NCI-H2107 treated with DMSO at 0.1 percent for 48 hours (cell line): ENCODE measurements at regions not wholly inside any gene's neighbourhood (a gene's known extent, or its start where the extent isn't known, plus 50 kb on each side); places are given as distances from the start of the nearest gene placed in this dataset.
"Not testable (repeated sequence)": the region's sequence is repeated elsewhere in the genome, so short reads cannot be mapped to it uniquely, and the experiment has no call there.

Experiments
- DNase-seq: peaks from one replicate; lab custom pipeline; 2025; ENCODE audit not compliant: unreplicated experiment; lab: John Stamatoyannopoulos, UW

DNA sequence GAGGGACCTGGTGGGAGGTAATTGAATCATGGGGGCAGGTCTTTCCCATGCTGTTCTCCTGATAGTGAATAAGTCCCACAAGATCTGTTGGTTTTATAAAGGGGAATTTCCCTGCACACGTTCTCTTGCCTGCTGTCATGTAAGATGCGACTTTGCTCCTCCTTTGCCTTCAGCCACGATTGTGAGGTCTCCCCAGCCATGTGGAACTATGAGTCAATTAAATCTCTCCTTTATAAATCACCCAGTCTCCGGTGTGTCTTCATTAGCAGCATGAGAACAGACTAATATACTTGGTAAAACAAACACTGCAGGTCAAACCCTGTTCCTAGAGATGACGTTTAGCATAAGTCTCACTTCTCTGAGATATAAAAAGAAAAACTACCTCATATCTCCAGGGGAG, 148.3 kb downstream of the MATN1 start:
- DNase-seq: no peak

DNA sequence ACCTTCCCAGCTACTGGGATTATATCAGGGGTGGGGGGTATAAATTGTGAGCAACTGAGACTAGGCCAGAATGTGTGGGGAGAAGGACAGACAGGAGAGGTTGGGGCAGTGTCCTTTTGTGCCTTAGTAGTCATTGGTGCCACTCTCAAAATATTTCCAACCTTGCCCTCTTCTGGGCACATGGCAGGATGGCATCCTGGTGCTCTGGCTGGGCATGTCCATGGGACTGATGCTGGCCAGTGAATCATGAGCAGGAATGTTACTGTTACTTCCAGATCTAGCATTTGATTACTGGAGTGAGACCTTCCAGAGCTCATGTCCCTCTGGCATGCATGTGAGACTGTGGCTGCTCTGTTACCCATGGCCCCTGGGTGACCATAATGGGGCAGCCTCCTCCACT, 151.2 kb downstream of the MATN1 start:
- DNase-seq: no peak

DNA sequence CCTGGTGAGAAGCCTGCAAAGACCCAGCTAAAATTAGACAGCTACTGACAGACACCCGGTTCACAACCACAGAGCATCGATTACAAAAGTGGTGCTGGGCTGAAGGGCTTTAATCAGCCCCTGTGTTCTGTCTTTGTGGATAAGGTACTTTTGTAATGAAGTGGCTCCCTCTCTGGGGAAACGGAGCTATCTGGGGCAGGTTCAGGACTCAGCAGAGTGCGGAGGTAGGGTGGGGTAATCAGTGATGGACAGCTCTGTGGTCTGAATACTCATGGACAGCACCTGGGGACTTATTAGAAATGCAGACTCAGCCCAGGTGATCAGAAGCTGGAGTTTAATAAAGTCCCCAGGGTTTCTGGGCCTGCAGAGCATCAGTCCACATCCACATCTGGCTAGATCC, 152.0 kb downstream of the MATN1 start:
- DNase-seq: no peak

DNA sequence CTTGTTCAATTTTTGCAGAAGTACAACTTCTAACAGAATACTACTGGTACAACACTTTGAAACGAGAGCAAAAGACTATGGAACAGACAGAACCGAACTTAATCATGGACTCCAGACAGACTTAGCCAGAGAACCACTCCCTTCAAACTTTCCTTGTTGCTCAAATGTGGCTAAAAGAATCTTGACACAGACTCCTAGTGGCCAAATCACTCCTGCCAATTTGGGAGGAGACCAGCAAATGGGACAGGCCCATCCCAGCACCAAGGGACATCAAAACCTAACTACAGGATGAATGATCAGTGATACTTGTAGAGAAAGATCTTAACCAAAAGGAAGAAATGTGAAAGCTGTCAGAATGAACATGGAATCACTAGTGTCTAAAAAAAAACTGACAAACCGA, 154.0 kb downstream of the MATN1 start:
- no peak for DNase-seq

DNA sequence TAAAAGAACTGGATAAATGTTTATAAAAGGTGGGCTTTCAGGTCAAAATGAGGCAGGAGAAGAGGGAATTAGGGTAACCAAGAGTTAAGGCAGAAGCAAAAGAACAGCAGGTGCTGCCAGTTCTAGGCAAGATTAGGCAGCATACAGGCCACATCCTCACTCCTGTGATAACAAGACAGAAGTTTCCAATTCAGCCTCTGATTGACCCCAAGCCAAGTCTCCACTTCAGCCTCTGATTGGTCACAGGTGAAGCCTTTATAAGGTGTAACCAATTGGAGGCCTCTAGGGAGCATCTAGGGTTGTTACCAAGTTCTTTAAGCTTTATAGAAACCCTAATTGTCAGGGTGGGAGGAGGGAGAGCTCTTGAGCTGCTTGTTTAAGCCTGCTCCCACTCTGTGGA, 160.8 kb downstream of the MATN1 start:
- no peak for DNase-seq

DNA sequence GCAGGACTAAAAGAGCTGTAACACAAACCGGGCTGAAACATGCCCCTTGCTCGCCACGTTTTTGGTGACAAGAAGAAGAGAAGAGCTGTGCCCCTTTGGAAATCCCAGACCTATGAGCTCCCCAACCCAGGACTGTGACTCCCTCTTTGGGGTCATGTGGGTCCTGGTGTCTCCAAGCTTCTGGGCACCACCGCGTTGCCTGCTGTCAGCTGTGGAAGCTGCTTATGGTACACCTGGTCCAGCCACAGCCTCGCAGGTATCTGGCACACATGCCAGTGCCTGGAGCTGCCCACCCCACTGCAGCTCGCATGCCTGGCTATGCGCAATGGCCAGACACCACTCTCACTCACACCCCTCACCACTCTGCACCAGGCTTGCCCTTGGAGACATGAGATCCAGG, 171.8 kb downstream of the MATN1 start:
- no peak for DNase-seq

DNA sequence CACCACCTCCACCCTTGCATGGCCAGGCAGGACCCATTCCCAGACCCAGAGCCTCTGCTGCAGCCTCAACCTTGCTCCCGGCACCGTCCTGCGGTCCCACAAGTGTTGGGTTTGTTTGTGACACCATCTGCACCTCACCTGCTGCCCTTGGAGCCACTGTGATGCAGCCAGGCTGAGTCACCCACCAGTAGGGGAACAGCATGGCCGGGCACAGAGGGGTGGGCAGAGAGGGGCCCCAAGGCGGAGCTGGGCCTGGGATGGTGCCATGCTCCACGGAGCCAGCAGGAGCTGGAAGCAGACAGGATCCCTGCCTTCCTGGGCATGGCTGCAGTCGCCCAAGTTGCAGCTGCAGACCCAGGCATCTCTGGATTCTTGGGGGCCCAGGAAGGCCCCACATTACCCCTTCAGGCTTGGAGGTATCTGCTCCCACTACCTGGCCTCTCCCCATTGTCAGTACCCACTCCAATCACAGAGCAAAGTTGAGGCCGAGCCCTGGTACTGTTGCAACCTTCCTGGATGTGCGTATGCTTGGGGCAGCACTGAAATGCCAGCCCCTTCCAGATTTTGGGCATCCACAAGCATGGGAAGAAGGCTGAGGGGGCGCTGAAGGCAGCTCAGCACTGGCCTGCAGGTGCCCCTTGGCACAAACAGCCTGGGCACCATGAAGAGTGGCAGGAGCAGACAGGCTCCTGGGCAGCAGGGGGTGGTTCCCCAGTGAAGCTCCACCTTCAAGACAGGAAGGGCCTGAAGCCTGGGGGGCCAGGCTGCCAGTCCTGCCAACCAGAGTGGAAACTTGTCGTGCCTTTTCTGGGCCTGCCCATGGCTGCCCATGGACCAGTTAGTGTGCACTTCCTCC, 172.8 kb downstream of the MATN1 start:
- no peak for DNase-seq

DNA sequence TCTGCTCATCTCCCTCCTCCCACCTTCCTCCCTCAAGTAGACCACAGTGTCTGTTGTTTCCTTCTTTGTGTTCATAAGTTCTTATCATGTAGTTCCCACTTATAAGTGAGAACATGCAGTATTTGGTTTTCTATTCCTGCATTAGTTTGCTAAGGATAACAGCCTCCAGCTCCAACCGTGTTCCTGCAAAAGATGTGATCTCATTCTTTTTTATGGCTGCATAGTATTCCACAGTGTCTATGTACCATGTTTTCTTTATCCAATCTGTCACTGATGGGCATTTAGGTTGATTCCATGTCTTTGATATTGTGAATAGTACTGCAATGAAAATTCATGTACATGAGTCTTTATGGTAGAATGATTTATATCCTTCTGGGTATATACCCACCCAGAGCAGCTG, 173.5 kb downstream of the MATN1 start:
- not testable (repeated sequence) for DNase-seq

DNA sequence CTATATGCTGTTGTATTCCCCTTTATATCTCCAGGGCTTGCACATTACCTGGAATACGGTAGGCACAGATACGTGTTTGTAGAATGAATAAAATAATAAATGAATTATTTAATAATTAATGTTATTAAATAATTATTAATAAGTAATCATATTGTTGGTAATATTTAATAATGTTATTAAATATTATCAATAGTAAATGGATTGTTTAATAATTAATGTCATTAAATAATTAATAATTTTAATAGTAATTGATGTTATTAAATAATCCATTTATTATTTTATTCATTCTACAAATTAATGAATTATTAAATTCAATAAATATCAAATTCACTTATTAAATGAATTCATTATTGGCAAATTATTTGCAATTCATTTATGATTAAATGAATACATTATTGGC, 175.1 kb downstream of the MATN1 start:
- no peak for DNase-seq

DNA sequence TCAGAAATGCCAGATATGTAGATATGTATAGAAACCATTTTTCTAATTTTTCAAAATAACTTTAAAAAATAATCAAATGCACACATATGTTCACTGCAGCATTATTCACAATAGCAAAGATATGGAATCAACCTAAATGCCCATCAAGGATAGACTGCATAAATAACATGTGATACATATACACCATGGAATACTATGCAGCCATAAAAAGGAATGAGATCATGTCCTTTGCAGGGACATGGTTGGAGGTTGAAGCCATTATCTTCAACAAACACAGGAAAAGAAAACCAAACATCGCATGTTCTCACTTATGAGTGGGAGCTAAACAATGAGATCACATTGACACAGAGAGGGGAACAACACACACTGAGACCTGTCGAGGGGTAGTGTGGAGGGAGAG, 176.1 kb downstream of the MATN1 start:
- not testable (repeated sequence) for DNase-seq

DNA sequence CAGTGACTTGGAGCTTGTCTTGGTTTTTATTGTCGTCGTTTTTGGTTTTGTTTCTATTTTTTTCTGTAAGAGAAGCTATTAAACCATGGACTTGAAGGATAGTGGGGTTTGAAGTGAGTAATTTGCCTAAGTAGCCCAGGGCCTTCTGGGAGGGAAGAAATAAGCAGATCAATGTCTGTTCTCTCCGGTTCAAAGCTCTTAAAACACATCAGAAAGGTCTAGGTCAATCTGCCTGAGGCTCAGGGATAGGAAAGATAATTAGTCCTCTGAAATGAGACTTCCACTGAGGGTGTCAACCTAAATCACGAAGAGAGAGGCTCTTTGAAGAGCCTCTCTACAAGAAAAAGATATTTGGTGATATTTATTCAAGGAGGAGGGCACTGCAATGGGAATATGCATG, 178.0 kb downstream of the MATN1 start:
- DNase-seq: no peak

DNA sequence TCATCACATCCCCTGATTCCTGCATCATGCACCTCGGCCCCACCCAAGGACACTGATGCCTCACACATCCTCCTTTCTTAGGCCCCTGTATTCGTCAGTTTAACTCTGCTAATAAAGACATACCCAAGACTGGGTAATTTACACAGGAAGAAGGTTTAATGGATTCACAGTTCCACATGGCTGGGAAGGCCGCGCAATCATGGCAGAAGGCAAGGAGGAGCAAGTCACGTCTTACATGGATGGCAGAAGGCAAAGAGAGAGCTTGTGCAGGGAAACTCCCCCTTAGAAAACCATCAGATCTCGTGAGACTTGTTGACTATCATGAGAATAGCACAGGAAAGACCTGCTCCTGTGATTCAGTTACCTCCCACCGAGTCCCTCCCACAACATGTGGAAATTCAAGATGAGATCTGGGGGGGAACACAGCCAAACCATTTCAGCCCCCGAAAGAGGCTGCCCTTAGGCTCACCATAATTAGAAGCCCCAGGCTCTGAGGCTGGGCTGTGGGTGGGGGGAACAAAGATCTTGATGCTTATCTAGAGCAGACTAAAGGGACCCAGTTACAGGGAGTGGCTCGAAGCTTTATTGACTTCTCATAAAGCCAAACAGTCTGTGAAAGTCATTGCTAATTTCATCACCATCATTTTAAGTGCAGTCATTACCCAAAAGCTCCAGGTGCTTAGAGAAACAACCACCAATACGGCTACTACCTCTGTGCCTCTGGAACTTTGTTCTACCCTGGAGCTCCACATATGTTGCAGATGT, 181.5 kb downstream of the MATN1 start:
- no peak for DNase-seq

DNA sequence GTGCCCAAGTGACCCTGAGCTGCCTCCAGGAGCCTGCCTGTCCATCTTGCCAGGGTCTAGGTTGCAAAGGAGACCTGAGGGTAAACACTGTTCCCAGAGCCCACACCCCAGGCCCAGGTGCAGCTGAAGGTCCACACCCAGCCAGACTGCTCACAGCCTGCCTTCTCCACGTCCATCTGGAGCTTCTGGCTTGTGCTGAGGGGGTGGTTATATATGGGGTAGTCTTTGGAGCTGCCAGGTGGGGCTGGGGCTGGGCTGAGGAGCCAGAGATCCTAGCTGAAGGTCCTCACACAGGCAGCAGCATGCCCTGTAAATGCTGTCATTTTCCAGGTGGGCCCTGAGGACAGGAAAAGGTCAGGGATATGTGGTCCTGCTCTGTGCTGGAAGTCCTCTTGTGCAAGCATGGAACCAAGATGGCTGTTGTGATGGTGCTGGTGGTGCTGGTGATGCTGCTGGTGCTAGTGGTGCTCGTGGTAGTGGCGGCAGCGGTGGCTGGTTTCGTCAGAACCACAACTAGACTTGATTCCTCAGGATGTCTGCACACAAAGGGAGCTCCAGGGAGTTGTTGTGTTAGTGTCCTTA, 182.7 kb downstream of the MATN1 start:
- DNase-seq: no peak

DNA sequence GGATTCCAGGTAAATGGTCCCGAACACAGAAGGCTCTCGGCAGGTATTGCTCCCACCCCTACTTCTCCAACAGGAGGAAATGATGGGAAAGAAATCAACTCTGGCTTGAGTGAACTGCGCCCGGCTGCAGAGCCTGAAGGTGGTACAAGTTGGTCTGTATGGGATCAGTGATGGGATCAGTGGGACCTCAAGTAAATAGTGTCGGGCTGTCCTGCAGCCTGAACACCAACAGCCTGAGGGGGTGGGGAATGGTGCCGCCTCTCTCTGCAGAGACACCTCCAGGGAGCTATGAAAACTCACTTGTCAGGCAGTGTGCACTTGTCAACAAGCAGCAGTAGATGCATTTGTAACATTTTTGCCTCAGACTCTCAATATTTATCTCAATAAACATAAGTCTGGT, 183.5 kb downstream of the MATN1 start:
- no peak for DNase-seq

DNA sequence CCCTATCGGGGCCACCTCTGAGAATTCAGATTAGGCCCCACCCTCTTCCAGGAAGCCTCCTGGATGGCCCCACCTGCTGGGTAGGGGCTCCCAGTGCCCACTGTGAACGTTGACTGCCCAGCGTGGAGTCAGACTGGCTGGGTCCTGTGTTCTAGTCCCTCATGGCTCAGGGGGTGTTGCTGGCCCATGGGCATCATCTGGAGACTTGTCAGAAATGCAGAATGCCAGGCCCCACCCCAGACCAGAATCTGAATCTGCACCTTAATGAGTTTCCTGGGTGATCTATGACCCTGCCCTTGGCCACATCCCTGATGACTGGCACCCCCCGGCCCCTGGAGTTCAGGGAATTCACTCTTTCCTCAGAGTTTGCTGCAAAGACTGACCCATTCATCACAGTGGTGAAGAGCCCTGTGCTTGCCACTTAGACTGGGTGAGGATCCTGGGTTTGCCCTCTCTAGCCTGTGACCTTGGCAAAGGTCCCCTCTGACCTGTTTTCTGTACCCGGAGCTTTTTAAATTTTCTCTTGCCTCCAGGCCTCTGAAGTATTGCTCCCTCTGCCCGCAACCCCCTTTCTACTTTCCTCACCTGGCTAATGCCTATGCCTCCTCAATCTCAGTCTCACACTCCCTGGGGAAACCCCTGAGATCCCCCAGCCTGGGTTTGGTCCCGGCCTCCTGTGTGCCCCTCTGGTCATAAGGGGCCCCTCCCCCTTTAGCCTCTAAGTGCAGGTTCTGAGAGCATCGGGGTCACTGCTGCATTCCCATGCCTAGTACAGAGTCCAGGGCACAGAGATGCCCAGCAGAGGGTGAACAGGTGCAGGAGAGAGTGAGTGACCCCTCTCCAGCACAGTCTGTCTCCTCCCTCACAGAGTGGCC, 184.2 kb downstream of the MATN1 start:
- no peak for DNase-seq

DNA sequence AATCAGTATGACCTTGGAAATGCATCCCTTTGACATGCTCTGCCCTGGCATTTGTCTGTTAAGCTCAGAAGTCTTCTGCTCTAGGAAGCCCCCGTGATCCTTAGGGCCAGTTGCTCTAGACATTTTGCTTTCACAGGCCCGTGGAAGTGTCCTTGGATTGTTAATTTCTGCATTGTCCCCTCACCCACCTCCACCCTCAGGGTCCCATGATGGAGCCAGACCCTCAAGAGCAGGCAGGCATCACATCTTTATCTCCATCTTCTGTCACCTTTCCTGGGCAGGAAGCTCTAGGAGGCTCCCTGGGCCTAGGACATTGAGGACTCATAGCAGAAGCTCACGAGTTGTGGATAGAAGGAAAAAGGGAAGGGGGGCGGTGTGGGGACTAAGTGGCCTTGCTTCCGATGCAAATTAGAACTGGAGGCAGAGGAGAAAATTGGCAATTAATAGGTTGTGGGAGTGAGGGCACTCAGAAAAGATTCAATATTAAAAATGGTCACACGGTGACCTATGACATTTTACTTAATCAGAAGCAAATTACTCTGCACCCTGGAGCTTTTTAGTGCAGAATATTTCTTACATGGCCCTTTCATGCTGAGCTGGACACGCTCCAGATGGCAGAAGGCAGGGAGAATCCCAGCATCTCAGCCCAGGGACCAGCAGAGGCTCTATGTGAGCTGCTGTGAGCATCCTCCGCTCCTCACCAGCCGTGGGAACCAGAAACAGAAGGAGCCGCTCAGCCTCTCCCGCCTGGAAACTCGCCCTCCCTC, 185.0 kb downstream of the MATN1 start:
- DNase-seq: no peak

DNA sequence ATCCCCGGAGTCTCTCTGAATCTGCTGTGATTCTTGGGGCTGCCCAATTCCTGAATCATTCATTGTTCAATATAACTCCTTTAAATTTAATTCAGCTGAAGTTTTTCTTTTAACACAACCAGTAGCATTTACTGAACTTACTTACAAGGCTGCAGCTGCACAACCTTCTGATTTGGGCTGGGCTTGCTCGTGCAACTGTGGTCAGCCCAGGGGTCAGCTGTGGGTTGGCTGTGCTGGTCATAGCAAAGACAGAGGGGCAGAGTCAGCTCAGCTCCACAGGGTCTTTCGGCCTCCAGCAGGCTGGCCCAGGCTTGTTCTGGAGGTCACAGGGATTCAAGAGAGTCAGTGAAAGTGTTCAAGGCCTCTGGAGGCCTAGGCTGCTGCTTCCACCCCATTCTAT, 186.1 kb downstream of the MATN1 start:
- no peak for DNase-seq

DNA sequence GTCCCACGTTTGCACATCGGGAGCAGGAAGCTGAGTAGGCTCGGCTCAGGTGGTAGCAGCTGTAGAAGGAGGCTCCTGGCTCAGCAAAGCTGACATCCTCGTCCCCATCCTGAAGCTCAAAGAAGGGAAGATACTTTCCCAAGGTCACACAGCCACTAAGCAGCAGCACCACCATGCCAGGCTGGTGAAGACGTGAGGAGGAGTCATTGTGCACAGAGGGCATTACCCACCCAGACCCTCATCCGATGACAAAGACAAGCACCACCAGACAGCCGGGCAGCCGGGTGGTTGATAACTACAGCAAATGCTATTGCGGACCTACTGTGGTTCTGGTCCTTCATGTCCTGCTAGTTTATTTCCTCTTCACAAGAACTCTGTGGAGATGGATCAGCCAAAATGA, 186.9 kb downstream of the MATN1 start:
- no peak for DNase-seq

DNA sequence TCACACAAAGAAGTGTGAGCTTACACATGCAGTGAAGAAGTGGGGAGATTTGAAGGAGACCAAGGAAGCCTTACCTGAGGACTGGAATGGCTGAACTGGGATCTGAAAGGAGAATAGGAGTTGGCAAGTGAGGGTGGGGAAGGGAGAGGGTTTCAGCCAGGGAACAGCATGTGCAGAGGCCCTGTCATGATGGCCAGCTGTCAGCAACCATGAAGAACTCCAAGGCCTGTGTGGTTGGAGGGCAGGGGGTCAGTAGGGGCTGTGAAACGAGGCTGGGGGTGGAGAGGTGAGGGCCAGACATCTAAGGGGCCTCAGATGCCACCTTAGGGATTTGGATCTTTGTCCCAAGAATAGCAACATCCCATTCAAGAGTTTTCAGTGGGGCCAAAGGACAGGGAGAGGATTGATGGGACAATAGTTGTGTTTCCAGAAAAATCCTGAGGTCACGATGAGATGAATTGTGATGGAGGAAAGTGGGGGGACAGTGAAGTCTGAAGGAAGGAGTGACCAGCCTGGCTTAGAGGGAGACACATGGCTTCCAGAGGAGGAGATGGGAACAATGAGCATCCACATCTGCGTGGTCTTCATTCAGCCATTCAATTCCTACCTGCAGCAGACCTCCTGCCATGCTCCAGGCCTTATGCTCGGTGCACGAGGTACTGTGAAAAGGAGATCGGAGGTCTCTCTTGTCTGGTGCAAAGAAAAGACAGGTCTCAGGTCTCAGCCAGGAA, 187.6 kb downstream of the MATN1 start:
- DNase-seq: no peak

DNA sequence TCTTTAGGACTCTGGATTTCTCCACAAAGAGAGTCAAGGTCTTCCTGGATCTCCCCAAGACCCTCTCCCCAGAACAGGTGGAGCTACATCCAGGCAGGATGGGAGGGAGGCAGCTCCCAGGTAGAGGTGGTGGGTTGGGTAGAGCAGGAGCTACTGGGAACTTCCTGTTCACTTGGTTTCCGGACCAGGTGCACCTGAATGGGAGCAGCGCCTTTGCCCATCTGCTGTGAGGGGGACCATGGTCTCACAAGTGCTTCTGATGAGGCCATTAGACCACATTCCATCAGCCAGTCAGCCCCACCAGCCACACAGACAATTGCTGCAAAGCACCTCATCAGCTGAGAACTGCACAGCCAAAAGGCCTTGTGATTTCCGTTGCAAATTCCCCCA, 188.8 kb downstream of the MATN1 start:
- no peak for DNase-seq
